ENCODE measurements at regions not wholly inside any gene's neighbourhood (a gene's known extent, or its start where the extent isn't known, plus 50 kb on each side); places are given as distances from the start of the nearest gene placed in this dataset.

- TF ChIP-seq, protein P1, sequence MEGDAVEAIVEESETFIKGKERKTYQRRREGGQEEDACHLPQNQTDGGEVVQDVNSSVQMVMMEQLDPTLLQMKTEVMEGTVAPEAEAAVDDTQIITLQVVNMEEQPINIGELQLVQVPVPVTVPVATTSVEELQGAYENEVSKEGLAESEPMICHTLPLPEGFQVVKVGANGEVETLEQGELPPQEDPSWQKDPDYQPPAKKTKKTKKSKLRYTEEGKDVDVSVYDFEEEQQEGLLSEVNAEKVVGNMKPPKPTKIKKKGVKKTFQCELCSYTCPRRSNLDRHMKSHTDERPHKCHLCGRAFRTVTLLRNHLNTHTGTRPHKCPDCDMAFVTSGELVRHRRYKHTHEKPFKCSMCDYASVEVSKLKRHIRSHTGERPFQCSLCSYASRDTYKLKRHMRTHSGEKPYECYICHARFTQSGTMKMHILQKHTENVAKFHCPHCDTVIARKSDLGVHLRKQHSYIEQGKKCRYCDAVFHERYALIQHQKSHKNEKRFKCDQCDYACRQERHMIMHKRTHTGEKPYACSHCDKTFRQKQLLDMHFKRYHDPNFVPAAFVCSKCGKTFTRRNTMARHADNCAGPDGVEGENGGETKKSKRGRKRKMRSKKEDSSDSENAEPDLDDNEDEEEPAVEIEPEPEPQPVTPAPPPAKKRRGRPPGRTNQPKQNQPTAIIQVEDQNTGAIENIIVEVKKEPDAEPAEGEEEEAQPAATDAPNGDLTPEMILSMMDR (IDR thresholded peaks at IDR 0.05; ENCODE audit: low read depth, low read length) = no peak
Measured at GRCh38 chr6:156057869-156058268, 602.2 kb upstream of the NOX3 start.

GRCh38 chr6:156056085-156056484, 600.4 kb upstream of the NOX3 start:
- Histone ChIP-seq H3K4me3 (no peak overlapping the region), H3K9me3 (ENCODE audit: low read depth) (no peaks in the 10 kb centered on the region), H3K36me3 (no peaks in the 10 kb centered on the region), H3K4me1 (ENCODE audit: low read depth) (no peaks in the 10 kb centered on the region), H3K27ac (no peak overlapping the region), H3K27me3 (no peaks in the 10 kb centered on the region)
- no peak for DNase-seq (ENCODE audit: low read depth in 1 of 2, low spot score in 1 of 2)
- TF ChIP-seq, protein P1 (IDR thresholded peaks at IDR 0.05; ENCODE audit: low read depth, low read length) = no peak

More at GRCh38 chr6:156057869-156058268, 602.2 kb upstream of the NOX3 start:
- no peak overlapping the region for H3K4me3 ChIP-seq
- no peaks in the 10 kb centered on the region for H3K4me1 ChIP-seq (ENCODE audit: low read depth)
- no peaks in the 10 kb centered on the region for H3K27me3 ChIP-seq
- H3K9me3 ChIP-seq (ENCODE audit: low read depth) = no peaks in the 10 kb centered on the region
- H3K27ac ChIP-seq = no peak overlapping the region
- no peaks in the 10 kb centered on the region for H3K36me3 ChIP-seq
- no peak for DNase-seq (ENCODE audit: low read depth in 1 of 2, low spot score in 1 of 2)

GRCh38 chr6:156053626-156054025, 598.0 kb upstream of the NOX3 start:
- Histone ChIP-seq H3K27me3 (no peaks in the 10 kb centered on the region), H3K27ac (no peak overlapping the region), H3K36me3 (no peaks in the 10 kb centered on the region), H3K4me3 (no peak overlapping the region), H3K4me1 (ENCODE audit: low read depth) (no peaks in the 10 kb centered on the region), H3K9me3 (ENCODE audit: low read depth) (no peaks in the 10 kb centered on the region)
- TF ChIP-seq, protein P1 (IDR thresholded peaks at IDR 0.05; ENCODE audit: low read depth, low read length) = no peak
- no peak for DNase-seq (ENCODE audit: low read depth in 1 of 2, low spot score in 1 of 2)

DNA sequence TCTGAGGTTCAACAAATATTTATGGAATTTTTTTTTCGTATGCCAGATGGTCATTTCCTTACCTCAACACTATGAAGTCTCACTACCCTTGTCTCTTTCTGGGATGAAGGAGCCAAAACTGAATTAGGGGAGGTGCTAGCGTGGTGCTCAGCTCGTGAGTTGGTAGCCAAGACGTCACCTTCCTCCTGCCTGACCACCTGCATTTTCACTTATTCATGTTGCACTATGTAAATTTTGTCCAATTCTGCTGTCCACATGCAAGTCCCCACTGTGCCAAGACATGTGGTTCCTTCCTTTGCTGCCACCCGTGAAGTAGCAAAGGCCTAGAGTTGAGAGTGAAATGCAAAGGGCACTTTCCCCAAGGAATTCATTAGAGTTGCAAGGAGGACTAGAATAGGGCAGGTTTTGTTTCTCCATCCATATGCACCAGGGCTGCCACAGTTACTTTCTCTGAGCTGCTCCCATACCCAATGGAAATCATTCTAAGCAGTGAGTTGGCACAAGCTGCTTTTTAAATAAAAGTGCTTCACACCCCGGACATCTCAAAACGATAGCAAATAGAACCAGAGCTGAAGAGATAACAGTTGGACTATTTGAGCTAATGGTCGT, 591.3 kb upstream of the NOX3 start:
- H3K4me3 ChIP-seq = no peak overlapping the region
- no peaks in the 10 kb centered on the region for H3K4me1 ChIP-seq (ENCODE audit: low read depth)
- H3K36me3 ChIP-seq = no peaks in the 10 kb centered on the region
- TF ChIP-seq, protein P1 (IDR thresholded peaks at IDR 0.05; ENCODE audit: low read depth, low read length) = no peak
- H3K9me3 ChIP-seq (ENCODE audit: low read depth) = no peaks in the 10 kb centered on the region
- no peak overlapping the region for H3K27ac ChIP-seq
- no peaks in the 10 kb centered on the region for H3K27me3 ChIP-seq
- DNase-seq (ENCODE audit: low read depth in 1 of 2, low spot score in 1 of 2) = no peak

DNA sequence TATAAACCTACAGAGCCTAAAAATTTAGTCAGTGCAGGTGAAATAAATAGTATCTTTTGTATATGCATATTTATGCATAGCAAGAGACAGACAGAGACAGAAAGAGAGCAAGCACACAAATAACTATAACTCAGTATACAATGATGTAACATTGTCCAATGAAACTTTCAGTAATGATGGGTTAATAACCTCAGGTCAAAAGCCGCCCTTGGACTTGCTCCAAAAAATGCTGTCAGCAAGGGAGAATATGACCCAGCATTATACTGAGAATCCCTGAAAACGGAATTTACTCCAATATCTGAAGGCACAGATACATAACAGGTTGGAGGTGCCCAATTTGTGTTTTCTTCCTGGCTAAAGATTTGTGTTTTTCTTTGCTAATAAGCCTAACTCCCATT, 590.6 kb upstream of the NOX3 start:
- Histone ChIP-seq H3K4me3 (no peak overlapping the region), H3K27ac (no peak overlapping the region), H3K9me3 (ENCODE audit: low read depth) (no peaks in the 10 kb centered on the region), H3K4me1 (ENCODE audit: low read depth) (no peaks in the 10 kb centered on the region), H3K36me3 (no peaks in the 10 kb centered on the region), H3K27me3 (no peaks in the 10 kb centered on the region)
- TF ChIP-seq, protein P1 (IDR thresholded peaks at IDR 0.05; ENCODE audit: low read depth, low read length) = no peak
- DNase-seq (ENCODE audit: low read depth in 1 of 2, low spot score in 1 of 2) = no peak
